NCI-H2227 (cell line): ENCODE measurements at regions not wholly inside any gene's neighbourhood (a gene's known extent, or its start where the extent isn't known, plus 50 kb on each side); places are given as distances from the start of the nearest gene placed in this dataset.

Experiments
- DNase-seq: peaks from one replicate; lab custom pipeline; 2025; ENCODE audit not compliant: unreplicated experiment; lab: John Stamatoyannopoulos, UW

DNA sequence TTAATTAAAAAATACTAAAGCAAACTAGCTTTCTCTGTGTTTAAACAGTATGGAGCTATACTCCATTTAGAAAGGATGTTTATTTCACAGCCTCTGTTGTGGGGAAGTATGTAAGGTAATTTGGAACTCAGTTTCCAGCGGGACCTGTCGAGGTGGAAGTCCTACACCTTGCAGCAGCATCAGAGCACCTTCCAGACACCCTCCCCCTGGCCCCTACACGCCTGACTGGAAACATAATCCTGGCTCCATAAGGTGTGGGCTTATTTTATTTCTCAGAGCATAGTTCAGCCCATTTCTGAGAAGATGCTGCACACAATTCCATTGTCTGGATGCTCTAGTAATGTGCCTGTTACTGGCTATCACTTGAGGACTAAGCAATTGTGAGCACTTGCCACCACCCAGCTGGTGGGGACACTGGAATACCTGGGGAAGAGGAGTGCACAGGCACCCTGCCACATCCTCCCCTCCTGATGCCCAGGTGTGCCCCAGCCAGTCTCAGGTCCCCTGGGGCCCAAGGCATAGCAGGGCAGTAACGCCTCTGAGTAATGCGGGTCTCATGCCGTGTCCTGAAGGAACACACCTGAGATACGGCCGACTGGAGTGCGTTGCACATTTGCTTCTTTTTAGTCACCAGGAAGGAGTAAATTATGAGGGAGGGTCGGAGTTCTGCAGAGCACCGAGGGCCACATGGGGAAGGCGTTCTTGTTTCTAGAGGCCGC, 556.5 kb downstream of the QKI start:
- no peak for DNase-seq

GRCh38 chr6:163965426-163966348, 551.2 kb downstream of the QKI start:
- DNase-seq, result no peak

DNA sequence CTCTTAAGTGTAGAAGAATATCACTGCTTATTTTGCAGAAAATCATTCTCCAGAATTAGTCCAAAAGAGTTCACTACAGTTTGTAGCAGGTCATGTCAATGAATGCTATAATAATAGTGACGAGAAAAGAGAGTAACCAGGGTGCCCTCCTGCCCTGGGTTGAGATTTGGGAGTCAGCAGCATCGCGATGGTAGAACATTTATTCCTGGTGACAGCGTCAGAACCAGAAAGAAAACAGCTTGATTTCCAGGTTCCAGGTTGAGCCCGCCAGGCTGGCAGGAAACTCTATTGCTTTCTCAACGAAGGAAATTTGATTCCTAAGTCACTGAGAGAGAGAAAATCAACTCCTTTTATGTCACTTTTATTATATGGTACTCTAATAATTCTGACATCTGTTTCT, 550.3 kb downstream of the QKI start:
- DNase-seq, result no peak

GRCh38 chr6:163963205-163964120, 548.9 kb downstream of the QKI start:
- DNase-seq, result no peak

DNA sequence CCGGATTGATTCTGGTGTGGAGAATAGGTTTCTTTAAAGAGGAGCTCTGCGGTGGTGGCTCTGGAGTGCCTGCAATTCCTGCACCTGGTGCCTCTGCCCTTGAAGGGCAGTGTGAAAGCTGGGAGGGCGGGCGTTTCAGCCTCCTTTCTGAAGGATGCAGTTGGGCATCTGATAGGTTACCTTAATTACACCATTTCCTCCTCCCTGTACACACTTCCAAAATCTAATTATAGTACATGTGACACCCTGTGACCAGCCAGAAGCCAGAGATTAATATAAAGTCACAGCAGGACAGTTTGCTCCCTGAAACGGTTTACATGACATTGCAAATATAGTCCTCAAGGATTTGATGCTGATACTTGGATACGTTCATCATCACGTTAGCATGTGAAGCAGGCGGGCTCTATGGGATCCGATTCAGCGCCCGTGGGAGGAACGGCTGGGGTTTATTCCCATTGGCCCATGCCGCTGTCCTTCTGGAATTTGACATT, 548.2 kb downstream of the QKI start:
- no peak for DNase-seq

- no peak for DNase-seq
Observed at GRCh38 chr6:163960128-163960527, 545.6 kb downstream of the QKI start.

DNA sequence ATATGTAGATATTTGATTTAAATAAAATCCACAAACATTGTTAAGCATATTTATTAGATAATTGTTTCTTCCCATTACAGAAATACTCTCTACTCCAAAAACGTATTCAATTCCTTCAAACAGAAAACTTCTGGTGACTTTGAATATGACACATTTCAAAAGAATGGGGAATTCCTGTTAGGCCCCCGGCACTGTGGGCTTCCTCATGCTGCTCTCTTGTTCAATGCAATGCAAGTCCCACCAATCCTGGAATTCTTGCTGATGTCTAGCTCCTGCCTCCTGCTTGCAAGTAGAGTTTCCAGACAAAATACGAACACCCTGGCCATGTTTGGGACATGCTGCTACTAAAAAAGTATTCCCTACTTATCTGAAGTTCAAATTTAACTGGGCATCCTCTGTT, 544.1 kb downstream of the QKI start:
- no peak for DNase-seq

- DNase-seq, result peak; percentile 11
Observed at GRCh38 chr6:163956571-163957407, 542.3 kb downstream of the QKI start.

DNA sequence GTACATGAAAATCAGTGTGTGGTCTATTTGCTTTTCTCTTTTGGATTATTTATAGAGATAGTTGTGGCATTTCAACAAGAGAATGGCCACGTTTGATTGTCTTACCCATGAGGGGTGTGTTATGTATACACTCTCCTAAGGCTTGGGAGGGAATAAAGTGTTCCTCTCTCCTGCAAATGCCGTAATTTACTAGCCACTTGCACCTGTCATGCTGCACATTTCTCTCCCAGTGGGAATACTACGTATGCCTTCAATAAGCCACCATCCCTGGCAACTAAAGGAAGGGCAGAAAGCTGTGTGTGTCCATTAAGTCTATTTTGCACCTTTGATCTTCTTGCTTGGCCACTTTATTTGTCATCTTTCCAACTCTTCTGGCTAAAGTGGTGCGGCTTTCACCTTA, 541.2 kb downstream of the QKI start:
- no peak for DNase-seq

- no peak for DNase-seq
Observed at GRCh38 chr6:163955096-163955495, 540.6 kb downstream of the QKI start.

DNA sequence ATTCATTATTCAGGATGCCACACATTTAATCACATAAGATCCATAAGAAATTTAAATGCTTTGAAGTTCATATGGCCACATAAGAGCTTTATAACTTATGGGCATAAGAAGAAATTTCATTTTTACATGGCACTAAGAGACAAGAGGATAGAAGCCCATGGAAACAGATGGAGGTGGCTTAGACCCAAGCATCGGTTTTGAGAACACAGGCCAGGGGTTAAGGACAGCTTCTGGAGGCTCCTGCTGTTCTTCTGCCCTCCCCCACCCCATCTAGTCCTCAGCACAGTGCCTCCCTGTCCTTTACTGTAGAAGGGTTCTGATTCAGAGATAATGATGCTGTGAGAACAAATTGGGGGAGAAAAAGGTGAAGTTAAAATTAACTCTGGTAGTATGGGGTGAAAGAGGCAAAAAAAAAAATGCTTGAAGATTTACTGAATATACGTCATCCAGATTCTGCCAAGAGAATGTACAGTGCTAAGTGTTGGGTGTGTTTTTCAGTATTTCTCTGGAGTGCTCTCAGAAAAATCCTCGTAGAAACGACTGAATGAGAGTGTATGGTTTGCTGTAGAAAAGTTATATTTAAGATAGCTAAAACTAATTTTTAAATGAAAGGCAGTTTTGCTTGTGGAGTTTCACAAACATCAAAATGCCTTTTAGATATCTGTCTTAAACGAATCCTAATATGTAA, 539.7 kb downstream of the QKI start:
- no peak for DNase-seq

DNA sequence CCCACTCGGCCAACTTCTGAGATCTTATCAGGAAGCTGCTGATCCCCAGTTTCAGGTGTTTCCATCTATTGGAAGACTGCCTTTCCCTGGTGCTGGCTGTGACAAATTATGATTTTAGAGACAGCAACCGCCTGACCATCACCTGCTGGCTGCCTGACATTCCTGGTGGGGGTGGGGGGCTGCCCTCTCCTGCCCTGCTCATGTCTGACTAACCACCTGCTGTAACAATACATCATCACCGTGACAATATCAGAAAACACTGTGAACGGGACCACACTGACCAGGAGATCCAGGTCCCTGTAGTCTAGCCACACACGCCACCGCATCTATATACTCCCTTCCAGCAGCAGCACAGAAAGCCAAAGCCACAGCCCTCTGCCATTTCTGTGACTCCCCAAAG, 537.5 kb downstream of the QKI start:
- no peak for DNase-seq

GRCh38 chr6:163951326-163951725, 536.8 kb downstream of the QKI start:
- no peak for DNase-seq

- DNase-seq, result no peak
Observed at GRCh38 chr6:163950159-163950558, 535.6 kb downstream of the QKI start.

GRCh38 chr6:163949431-163949830, 534.9 kb downstream of the QKI start:
- no peak for DNase-seq

GRCh38 chr6:163948250-163948649, 533.7 kb downstream of the QKI start:
- no peak for DNase-seq

GRCh38 chr6:163947276-163947675, 532.8 kb downstream of the QKI start:
- no peak for DNase-seq

- no peak for DNase-seq
Observed at GRCh38 chr6:163946437-163946836, 531.9 kb downstream of the QKI start.

DNA sequence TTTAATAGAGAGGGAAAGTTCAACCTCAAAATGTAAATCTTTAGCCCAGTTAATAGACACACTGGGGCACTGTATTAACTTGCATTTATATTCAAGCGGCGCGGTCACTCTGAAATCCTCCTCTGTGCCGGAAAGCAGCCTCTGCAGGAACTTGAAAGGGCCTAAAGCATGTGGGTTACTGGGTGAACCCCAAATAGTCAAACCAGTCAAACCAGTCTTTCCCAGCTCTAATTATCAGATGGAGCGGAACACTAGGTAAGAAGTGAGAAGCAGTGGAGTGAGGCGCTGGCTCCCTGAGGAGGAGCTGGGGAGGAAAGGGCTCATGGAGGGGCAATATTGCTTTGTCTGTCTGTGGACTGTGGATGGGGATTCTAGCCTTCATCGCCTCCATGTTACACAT, 531.3 kb downstream of the QKI start:
- no peak for DNase-seq

- DNase-seq, result no peak
Observed at GRCh38 chr6:163944897-163945296, 530.4 kb downstream of the QKI start.
